ENCODE measurements at regions not wholly inside any gene's neighbourhood (a gene's known extent, or its start where the extent isn't known, plus 50 kb on each side); places are given as distances from the start of the nearest gene placed in this dataset.
"Not testable (repeated sequence)": the region's sequence is repeated elsewhere in the genome, so short reads cannot be mapped to it uniquely, and the experiment has no call there.

GRCh38 chr4:27429364-27429871 is 568.8 kb downstream of the STIM2 start:
- 67 to 69% methylated on average over 5 of the region's 5 CpGs for WGBS, 2 donors
- no peak for TF ChIP-seq CTCF (IDR thresholded peaks at IDR 0.05)
- TF ChIP-seq POLR2A (IDR thresholded peaks at IDR 0.05): no peak
- no peaks in the 10 kb centered on the region for H3K4me1 ChIP-seq
- DNase-seq: no peak
- H3K4me3 ChIP-seq: no peak overlapping the region
- no peak overlapping the region for H3K27ac ChIP-seq
- H3K36me3 ChIP-seq: no peaks in the 10 kb centered on the region
- intact Hi-C loops (cut with DNase I): no loop called here
- H3K9me3 ChIP-seq: no peaks in the 10 kb centered on the region
- no peaks in the 10 kb centered on the region for H3K27me3 ChIP-seq

GRCh38 chr4:27442146-27442545 is 581.5 kb downstream of the STIM2 start:
- 20 to 37% methylated on average over 1 of the region's 1 CpG for WGBS, 2 donors
- no peak for TF ChIP-seq CTCF (IDR thresholded peaks at IDR 0.05)
- TF ChIP-seq POLR2A (IDR thresholded peaks at IDR 0.05): no peak
- intact Hi-C loops (cut with DNase I): no loop called here
- H3K4me3 ChIP-seq: no peak overlapping the region
- H3K36me3 ChIP-seq: no peaks in the 10 kb centered on the region
- no peak overlapping the region for H3K27ac ChIP-seq
- no peaks in the 10 kb centered on the region for H3K4me1 ChIP-seq
- no peaks in the 10 kb centered on the region for H3K9me3 ChIP-seq
- H3K27me3 ChIP-seq: no peaks in the 10 kb centered on the region
- no peak for DNase-seq

- H3K4me3 ChIP-seq; H3K27me3 ChIP-seq; H3K27ac ChIP-seq; DNase-seq; H3K36me3 ChIP-seq; H3K4me1 ChIP-seq; intact Hi-C loops (cut with DNase I); H3K9me3 ChIP-seq: not testable (repeated sequence)
- 73 to 75% methylated on average over 4 of the region's 4 CpGs for WGBS, 2 donors
Measured at GRCh38 chr4:27442661-27443060, 582.0 kb downstream of the STIM2 start.

- Histone ChIP-seq H3K27me3 (no peaks in the 10 kb centered on the region), H3K4me3 (no peak overlapping the region), H3K9me3 (no peaks in the 10 kb centered on the region), H3K27ac (no peak overlapping the region), H3K4me1 (no peaks in the 10 kb centered on the region), H3K36me3 (no peaks in the 10 kb centered on the region)
- intact Hi-C loops (cut with DNase I): no loop called here
- WGBS, 2 donors: 65 to 84% methylated on average over 2 to 3 of the region's 3 CpGs
- DNase-seq: no peak
- TF ChIP-seq POLR2A (IDR thresholded peaks at IDR 0.05) (no peak), CTCF (IDR thresholded peaks at IDR 0.05) (no peak)
Measured at GRCh38 chr4:27463816-27464215, 603.2 kb downstream of the STIM2 start.

- intact Hi-C loops (cut with DNase I): no loop called here
- Histone ChIP-seq H3K27ac (no peak overlapping the region), H3K27me3 (no peaks in the 10 kb centered on the region), H3K4me3 (no peak overlapping the region), H3K36me3 (no peaks in the 10 kb centered on the region), H3K9me3 (no peaks in the 10 kb centered on the region), H3K4me1 (no peaks in the 10 kb centered on the region)
- TF ChIP-seq CTCF (IDR thresholded peaks at IDR 0.05): no peak
- TF ChIP-seq POLR2A (IDR thresholded peaks at IDR 0.05): no peak
- no peak for DNase-seq
Measured at GRCh38 chr4:27467351-27467750, 606.7 kb downstream of the STIM2 start.

- Histone ChIP-seq H3K27ac (no peak overlapping the region), H3K36me3 (no peaks in the 10 kb centered on the region), H3K9me3 (no peaks in the 10 kb centered on the region), H3K27me3 (no peaks in the 10 kb centered on the region), H3K4me3 (no peak overlapping the region), H3K4me1 (no peaks in the 10 kb centered on the region)
- TF ChIP-seq CTCF (IDR thresholded peaks at IDR 0.05): no peak
- TF ChIP-seq POLR2A (IDR thresholded peaks at IDR 0.05): no peak
- 87 to 88% methylated on average over 1 of the region's 1 CpG for WGBS, 2 donors
- intact Hi-C loops (cut with DNase I): no loop called here
- no peak for DNase-seq
Measured at GRCh38 chr4:27472364-27472763, 611.7 kb downstream of the STIM2 start.
